Panc1 (cell line): ENCODE measurements at regions not wholly inside any gene's neighbourhood (a gene's known extent, or its start where the extent isn't known, plus 50 kb on each side); places are given as distances from the start of the nearest gene placed in this dataset.

ENCODE experiments used
- ATAC-seq: fragments of 200-7000 bp; cut with Tn5 transposase; 2 replicates; pipeline ENCODE4 v1.9.1; 2020; ENCODE audit warnings: mild to moderate bottlenecking, moderate library complexity
- BruUV-seq: library from RNA; stranded (reverse); fragments of 400-500 nt; replicated peaks from 2 replicates; lab custom pipeline; 2021; lab: Mats Ljungman, UMichigan
- CTCF ChIA-PET: fragments of 300-600 bp; sonication (Branson Sonifier 250); formaldehyde crosslinking; loops from one replicate; lab custom pipeline; 2022; ENCODE audit warnings: antibody characterized with exemption; lab: Charles Lee
- POLR2A ChIA-PET: fragments of 300-600 bp; sonication (Branson Sonifier 250); formaldehyde crosslinking; loops from one replicate; lab custom pipeline; 2022; ENCODE audit warnings: antibody characterized with exemption; lab: Charles Lee
- DNase-seq: peaks from one replicate; pipeline ENCODE4 v3.0.0-alpha.2; 2010; ENCODE audit warnings: low read depth, low spot score
- H3K27ac ChIP-seq: 2 replicates; pipeline ENCODE4 v1.5.1; 2011; ENCODE audit warnings: mild to moderate bottlenecking, low read length, inconsistent platforms
- H3K27me3 ChIP-seq: fragments of 200-500 bp; sonication (Bioruptor generic); 2 replicates; pipeline ENCODE4 v1.6.0; 2014; ENCODE audit warnings: low read length, inconsistent platforms; ENCODE audit not compliant: control insufficient read depth, insufficient read depth
- H3K36me3 ChIP-seq: fragments of 200-500 bp; sonication (Bioruptor generic); 2 replicates; pipeline ENCODE4 v1.5.1; 2014; ENCODE audit warnings: inconsistent platforms, mild to moderate bottlenecking, low read length, moderate library complexity; ENCODE audit not compliant: control insufficient read depth, insufficient read depth
- H3K4me1 ChIP-seq: 2 replicates; pipeline ENCODE4 v1.5.1; 2011; ENCODE audit warnings: inconsistent platforms, mild to moderate bottlenecking, low read length, moderate library complexity; ENCODE audit not compliant: control insufficient read depth, insufficient read depth
- H3K4me3 ChIP-seq, 2 experiments: 2 replicates each; pipeline ENCODE4 v1.5.1; 2011 to 2012; ENCODE audit warnings: low read depth in 2 of 2, low read length in 2 of 2, mild to moderate bottlenecking in 2 of 2, inconsistent platforms in 1 of 2, moderate library complexity in 1 of 2
- H3K9me3 ChIP-seq: fragments of 200-500 bp; sonication (Bioruptor generic); 2 replicates; pipeline ENCODE4 v1.5.1; 2014; ENCODE audit warnings: low read depth, mild to moderate bottlenecking, inconsistent platforms, low read length, moderate library complexity; ENCODE audit not compliant: control insufficient read depth, insufficient read depth
- CTCF ChIP-seq: fragments of 450-650 bp; IDR thresholded peaks from 2 replicates; pipeline ENCODE4 v1.5.1; 2017; ENCODE audit warnings: mild to moderate bottlenecking
- POLR2AphosphoS5 ChIP-seq: IDR thresholded peaks from 2 replicates; pipeline ENCODE4 v1.6.1; 2012; ENCODE audit warnings: mild to moderate bottlenecking, low read depth, low read length, moderate library complexity
- REST ChIP-seq, 2 experiments: IDR thresholded peaks; 2 replicates each; pipeline ENCODE4 v1.6.1; 2011 to 2012; ENCODE audit warnings: low read depth in 2 of 2, control low read depth in 1 of 2, low read length in 1 of 2, mild to moderate bottlenecking in 1 of 2, moderate library complexity in 1 of 2; ENCODE audit not compliant: insufficient read depth in 1 of 2
- SIN3A ChIP-seq: IDR thresholded peaks from 2 replicates; pipeline ENCODE4 v1.6.1; 2012; ENCODE audit warnings: low read depth, mild to moderate bottlenecking, low read length, moderate library complexity, borderline replicate concordance; ENCODE audit not compliant: insufficient read depth
- TCF7L2 ChIP-seq: IDR thresholded peaks from 2 replicates; pipeline ENCODE4 v1.6.1; 2011; ENCODE audit warnings: mild to moderate bottlenecking, low read depth, low read length, inconsistent platforms
- in situ Hi-C: cut with HindIII; loops from 2 replicates; pipeline ENCODE4 v1.10.0; 2016; ENCODE audit warnings: low sequenced_read_pairs, low pct_unique_long_range_greater_than_20kb
- intact Hi-C: fragments of 100-400 bp; cut with micrococcal nuclease; formaldehyde crosslinking; loops from one replicate; pipeline ENCODE4 v1.10.0; 2022; ENCODE audit not compliant: unreplicated experiment

- Histone ChIP-seq H3K9me3 (no peaks in the 10 kb centered on the region), H3K27me3 (no peaks in the 10 kb centered on the region), H3K4me1 (no peaks in the 10 kb centered on the region), H3K27ac (no peak overlapping the region), H3K36me3 (no peaks in the 10 kb centered on the region), H3K4me3 (no peak overlapping the region)
- ChIA-PET POLR2A (no interaction called here), CTCF (no interaction called here)
- no peak for TF ChIP-seq TCF7L2
- no peak for TF ChIP-seq REST (IDR thresholded peaks at IDR 0.05; ENCODE audit: insufficient read depth in 1 of 2, low read depth in 2 of 2, low read length in 1 of 2)
- no peak for TF ChIP-seq CTCF
- no peak for TF ChIP-seq SIN3A
- TF ChIP-seq POLR2AphosphoS5, result no peak
- ATAC-seq (no peak), DNase-seq (no peak)
- intact Hi-C loops (no loop called here), in situ Hi-C loops (no loop called here)
- BruUV-seq, result no TSS peak
Measured at GRCh38 chr20:40368876-40369275, 320.2 kb downstream of the MAFB start.

GRCh38 chr20:40361916-40362315 lies 327.1 kb downstream of the MAFB start:
- ChIA-PET POLR2A (no interaction called here), CTCF (interaction anchor here (0.5 kb wide), 1 partner anchor 16 kb away, joined by 3 read pairs; no protein-coding TSS in a partner anchor)
- no peak for TF ChIP-seq REST (IDR thresholded peaks at IDR 0.05; ENCODE audit: insufficient read depth in 1 of 2, low read depth in 2 of 2, low read length in 1 of 2)
- TF ChIP-seq TCF7L2, result no peak
- no peak for TF ChIP-seq CTCF
- TF ChIP-seq POLR2AphosphoS5, result no peak
- TF ChIP-seq SIN3A, result no peak
- Histone ChIP-seq H3K4me1 (no peaks in the 10 kb centered on the region), H3K36me3 (no peaks in the 10 kb centered on the region), H3K9me3 (no peaks in the 10 kb centered on the region), H3K4me3 (no peak overlapping the region), H3K27ac (no peak overlapping the region), H3K27me3 (no peaks in the 10 kb centered on the region)
- no TSS peak for BruUV-seq
- no peak for ATAC-seq
- in situ Hi-C loops (no loop called here), intact Hi-C loops (no loop called here)
- DNase-seq, result no peak
